Smooth muscle cell (in vitro differentiated cells): ENCODE measurements at regions not wholly inside any gene's neighbourhood (a gene's known extent, or its start where the extent isn't known, plus 50 kb on each side); places are given as distances from the start of the nearest gene placed in this dataset.

Experiments used
- DNase-seq: peaks from one replicate; lab custom pipeline; 2025; ENCODE audit not compliant: unreplicated experiment; lab: John Stamatoyannopoulos, UW
- H2AFZ ChIP-seq: fragments of 200-600 bp; sonication (generic); 2 replicates; pipeline ENCODE4 v1.6.0; 2016; ENCODE audit warnings: antibody characterized with exemption, low read depth, mild to moderate bottlenecking
- H3F3A ChIP-seq: fragments of 200-600 bp; sonication (generic); 2 replicates; pipeline ENCODE4 v1.6.0; 2017; ENCODE audit warnings: antibody characterized with exemption, low read depth
- H3K27ac ChIP-seq: fragments of 200-600 bp; sonication (generic); 2 replicates; pipeline ENCODE4 v1.5.1; 2016; ENCODE audit warnings: low read depth, mild to moderate bottlenecking
- H3K27me3 ChIP-seq: fragments of 200-600 bp; sonication (generic); 2 replicates; pipeline ENCODE4 v1.6.1; 2016; ENCODE audit warnings: low read depth, mild to moderate bottlenecking
- H3K36me3 ChIP-seq: fragments of 200-600 bp; sonication (generic); 2 replicates; pipeline ENCODE4 v1.5.1; 2016; ENCODE audit warnings: low read depth
- H3K4me1 ChIP-seq: fragments of 200-600 bp; sonication (generic); 2 replicates; pipeline ENCODE4 v1.5.1; 2016; ENCODE audit warnings: low read depth
- H3K4me2 ChIP-seq: fragments of 200-600 bp; sonication (generic); 2 replicates; pipeline ENCODE4 v1.6.0; 2016; ENCODE audit warnings: mild to moderate bottlenecking
- H3K4me3 ChIP-seq: fragments of 200-600 bp; sonication (generic); 2 replicates; pipeline ENCODE4 v1.5.1; 2016; ENCODE audit warnings: mild to moderate bottlenecking
- H3K79me2 ChIP-seq: fragments of 200-600 bp; sonication (generic); 2 replicates; pipeline ENCODE4 v1.6.0; 2016; ENCODE audit warnings: low read depth, mild to moderate bottlenecking
- H3K9ac ChIP-seq: fragments of 200-600 bp; sonication (generic); 2 replicates; pipeline ENCODE4 v1.6.0; 2016; ENCODE audit warnings: low read depth
- H3K9me3 ChIP-seq: fragments of 200-600 bp; sonication (generic); replicated peaks from 2 replicates; pipeline ENCODE4 v1.5.1; 2016; ENCODE audit warnings: low read depth
- H4K20me1 ChIP-seq: fragments of 200-600 bp; sonication (generic); 2 replicates; pipeline ENCODE4 v1.6.0; 2016; ENCODE audit warnings: low read depth
- CTCF ChIP-seq: fragments of 200-600 bp; sonication (generic); IDR thresholded peaks from 2 replicates; pipeline ENCODE4 v1.5.1; 2017; ENCODE audit warnings: borderline replicate concordance, mild to moderate bottlenecking, antibody characterized with exemption; ENCODE audit not compliant: insufficient read depth, poor library complexity, severe bottlenecking
- WGBS: methylation state at CpG from one replicate; pipeline ENCODE4 v1.1.7; 2016; ENCODE audit warnings: low lambda C conversion rate; 5-methylcytosine and 5-hydroxymethylcytosine counted together

GRCh38 chr14:37985826-37986470 is 221.8 kb upstream of the SSTR1 start:
- H3K36me3 ChIP-seq, result no peaks in the 10 kb centered on the region
- no peak overlapping the region for H3K4me3 ChIP-seq
- no peak overlapping the region for H2AFZ ChIP-seq
- no peak for DNase-seq
- no peaks in the 10 kb centered on the region for H4K20me1 ChIP-seq
- no peaks in the 10 kb centered on the region for H3K27me3 ChIP-seq
- H3K79me2 ChIP-seq, result no peaks in the 10 kb centered on the region
- TF ChIP-seq CTCF, result peak; percentile 85
- WGBS, result 50% methylated on average over 2 of the region's 2 CpGs
- no peak overlapping the region for H3K9ac ChIP-seq
- peaks cover 6% of the 10 kb centered on the region for H3K9me3 ChIP-seq
- no peaks in the 10 kb centered on the region for H3K4me1 ChIP-seq
- H3K4me2 ChIP-seq, result no peak overlapping the region
- no peaks in the 10 kb centered on the region for H3F3A ChIP-seq
- H3K27ac ChIP-seq, result no peak overlapping the region

GRCh38 chr14:37988472-37988871 is 219.2 kb upstream of the SSTR1 start:
- TF ChIP-seq CTCF, result no peak
- Histone ChIP-seq H3K9ac (no peak overlapping the region), H3K36me3 (no peaks in the 10 kb centered on the region), H3K79me2 (no peaks in the 10 kb centered on the region), H3K27me3 (no peaks in the 10 kb centered on the region), H3K27ac (no peak overlapping the region), H3K4me1 (no peaks in the 10 kb centered on the region), H3K4me3 (no peak overlapping the region), H2AFZ (no peak overlapping the region), H3K4me2 (no peak overlapping the region), H4K20me1 (no peaks in the 10 kb centered on the region), H3F3A (no peaks in the 10 kb centered on the region), H3K9me3 (no peaks in the 10 kb centered on the region)
- 65% methylated on average over 3 of the region's 3 CpGs for WGBS
- DNase-seq, result no peak

- Histone ChIP-seq H3K9ac (no peak overlapping the region), H3K9me3 (no peaks in the 10 kb centered on the region), H3K4me3 (no peak overlapping the region), H3K4me1 (no peaks in the 10 kb centered on the region), H4K20me1 (no peaks in the 10 kb centered on the region), H3K27me3 (no peaks in the 10 kb centered on the region), H2AFZ (no peak overlapping the region), H3K4me2 (no peak overlapping the region), H3K27ac (no peak overlapping the region), H3F3A (no peaks in the 10 kb centered on the region), H3K36me3 (no peaks in the 10 kb centered on the region), H3K79me2 (no peaks in the 10 kb centered on the region)
- no peak for TF ChIP-seq CTCF
- DNase-seq, result no peak
- 72% methylated on average over 1 of the region's 1 CpG for WGBS
Observed at GRCh38 chr14:37991027-37991426, 216.7 kb upstream of the SSTR1 start.

- H3K79me2 ChIP-seq, result no peaks in the 10 kb centered on the region
- TF ChIP-seq CTCF, result no peak
- no peak overlapping the region for H3K27ac ChIP-seq
- no peak for DNase-seq
- H3F3A ChIP-seq, result no peaks in the 10 kb centered on the region
- H3K27me3 ChIP-seq, result no peaks in the 10 kb centered on the region
- H3K4me1 ChIP-seq, result no peaks in the 10 kb centered on the region
- H3K4me3 ChIP-seq, result no peak overlapping the region
- H3K4me2 ChIP-seq, result no peak overlapping the region
- H3K9me3 ChIP-seq, result no peaks in the 10 kb centered on the region
- no peak overlapping the region for H2AFZ ChIP-seq
- no peak overlapping the region for H3K9ac ChIP-seq
- no peaks in the 10 kb centered on the region for H3K36me3 ChIP-seq
- H4K20me1 ChIP-seq, result no peaks in the 10 kb centered on the region
Observed at GRCh38 chr14:37992499-37992898, 215.2 kb upstream of the SSTR1 start.
